Activated naive CD8-positive, alpha-beta T cell treated with anti-CD3 and anti-CD28 coated beads for 36 hours (primary cell): ENCODE measurements at regions not wholly inside any gene's neighbourhood (a gene's known extent, or its start where the extent isn't known, plus 50 kb on each side); places are given as distances from the start of the nearest gene placed in this dataset.
"Not testable (repeated sequence)": the region's sequence is repeated elsewhere in the genome, so short reads cannot be mapped to it uniquely, and the experiment has no call there.

Experiments used
- DNase-seq: peaks from one replicate; pipeline ENCODE4 v3.0.0; 2021
- H3K27ac Mint-ChIP-seq: one replicate; pipeline ENCODE4 v1.8.0; 2022; ENCODE audit warnings: mild to moderate bottlenecking, moderate library complexity, mixed read lengths
- H3K27me3 Mint-ChIP-seq: one replicate; pipeline ENCODE4 v1.8.0; 2022; ENCODE audit warnings: mild to moderate bottlenecking, mixed read lengths
- H3K36me3 Mint-ChIP-seq: one replicate; pipeline ENCODE4 v1.8.0; 2021; ENCODE audit warnings: mild to moderate bottlenecking, mixed read lengths
- H3K4me1 Mint-ChIP-seq: one replicate; pipeline ENCODE4 v1.8.0; 2021; ENCODE audit warnings: mixed read lengths
- H3K4me3 Mint-ChIP-seq: one replicate; pipeline ENCODE4 v1.8.0; 2022; ENCODE audit warnings: mild to moderate bottlenecking, moderate library complexity, mixed read lengths
- H3K9me3 Mint-ChIP-seq: one replicate; pipeline ENCODE4 v1.8.0; 2022; ENCODE audit warnings: mixed read lengths

GRCh38 chr1:219560856-219561255, 52.0 kb downstream of the ZC3H11B start:
- DNase-seq: no peak
- Mint-ChIP-seq H3K36me3 (no peaks in the 10 kb centered on the region), H3K4me3 (no peak overlapping the region), H3K27ac (no peak overlapping the region), H3K9me3 (no peaks in the 10 kb centered on the region), H3K27me3 (peaks cover 3% of the 10 kb centered on the region), H3K4me1 (no peaks in the 10 kb centered on the region)

GRCh38 chr1:219559899-219560298, 53.0 kb downstream of the ZC3H11B start:
- Mint-ChIP-seq H3K4me1 (no peaks in the 10 kb centered on the region), H3K4me3 (no peak overlapping the region), H3K27me3 (peaks cover 3% of the 10 kb centered on the region), H3K27ac (no peak overlapping the region), H3K36me3 (no peaks in the 10 kb centered on the region), H3K9me3 (no peaks in the 10 kb centered on the region)
- DNase-seq: no peak

- no peak for DNase-seq
- no peaks in the 10 kb centered on the region for H3K4me1 Mint-ChIP-seq
Observed at GRCh38 chr1:219555806-219556205, 57.1 kb downstream of the ZC3H11B start.

GRCh38 chr1:219555031-219555692, 57.7 kb downstream of the ZC3H11B start:
- DNase-seq: no peak
- Mint-ChIP-seq H3K27ac (no peak overlapping the region), H3K9me3 (no peaks in the 10 kb centered on the region), H3K4me3 (no peak overlapping the region), H3K4me1 (no peaks in the 10 kb centered on the region), H3K27me3 (no peaks in the 10 kb centered on the region), H3K36me3 (no peaks in the 10 kb centered on the region)

More at GRCh38 chr1:219555806-219556205, 57.1 kb downstream of the ZC3H11B start:
- Mint-ChIP-seq H3K27me3 (no peaks in the 10 kb centered on the region), H3K4me3 (no peak overlapping the region), H3K9me3 (no peaks in the 10 kb centered on the region), H3K36me3 (no peaks in the 10 kb centered on the region), H3K27ac (no peak overlapping the region)

GRCh38 chr1:219553934-219554502, 58.9 kb downstream of the ZC3H11B start:
- Mint-ChIP-seq H3K9me3 (no peaks in the 10 kb centered on the region), H3K4me3 (no peak overlapping the region)

GRCh38 chr1:219550201-219550600, 62.7 kb downstream of the ZC3H11B start:
- Mint-ChIP-seq H3K4me3 (no peak overlapping the region), H3K27me3 (no peaks in the 10 kb centered on the region)
- DNase-seq: no peak

More at GRCh38 chr1:219553934-219554502, 58.9 kb downstream of the ZC3H11B start:
- H3K27ac Mint-ChIP-seq: no peak overlapping the region
- H3K27me3 Mint-ChIP-seq: no peaks in the 10 kb centered on the region
- H3K36me3 Mint-ChIP-seq: no peaks in the 10 kb centered on the region
- H3K4me1 Mint-ChIP-seq: no peaks in the 10 kb centered on the region
- DNase-seq: no peak

GRCh38 chr1:219549215-219549614, 63.7 kb downstream of the ZC3H11B start:
- Mint-ChIP-seq H3K9me3 (no peaks in the 10 kb centered on the region), H3K27me3 (no peaks in the 10 kb centered on the region), H3K36me3 (no peaks in the 10 kb centered on the region), H3K4me3 (no peak overlapping the region), H3K4me1 (no peaks in the 10 kb centered on the region), H3K27ac (no peak overlapping the region)
- no peak for DNase-seq

More at GRCh38 chr1:219550201-219550600, 62.7 kb downstream of the ZC3H11B start:
- Mint-ChIP-seq H3K4me1 (no peaks in the 10 kb centered on the region), H3K9me3 (no peaks in the 10 kb centered on the region), H3K36me3 (no peaks in the 10 kb centered on the region), H3K27ac (no peak overlapping the region)

GRCh38 chr1:219548386-219548785, 64.5 kb downstream of the ZC3H11B start:
- DNase-seq: no peak
- Mint-ChIP-seq H3K27ac (no peak overlapping the region), H3K4me3 (no peak overlapping the region), H3K4me1 (no peaks in the 10 kb centered on the region), H3K27me3 (no peaks in the 10 kb centered on the region), H3K9me3 (no peaks in the 10 kb centered on the region), H3K36me3 (no peaks in the 10 kb centered on the region)

- H3K27me3 Mint-ChIP-seq, DNase-seq, H3K4me3 Mint-ChIP-seq, H3K36me3 Mint-ChIP-seq, H3K27ac Mint-ChIP-seq, H3K9me3 Mint-ChIP-seq, H3K4me1 Mint-ChIP-seq: not testable (repeated sequence)
Observed at GRCh38 chr1:219545756-219546155, 67.1 kb downstream of the ZC3H11B start.

GRCh38 chr1:219544163-219544846, 68.6 kb downstream of the ZC3H11B start:
- Mint-ChIP-seq H3K27ac (no peak overlapping the region), H3K4me3 (no peak overlapping the region), H3K27me3 (no peaks in the 10 kb centered on the region), H3K36me3 (no peaks in the 10 kb centered on the region), H3K9me3 (no peaks in the 10 kb centered on the region), H3K4me1 (no peaks in the 10 kb centered on the region)
- no peak for DNase-seq

- Mint-ChIP-seq H3K4me3 (no peak overlapping the region), H3K27me3 (no peaks in the 10 kb centered on the region), H3K4me1 (no peaks in the 10 kb centered on the region), H3K9me3 (no peaks in the 10 kb centered on the region), H3K36me3 (no peaks in the 10 kb centered on the region), H3K27ac (no peak overlapping the region)
- DNase-seq: no peak
Observed at GRCh38 chr1:219542828-219543518, 69.9 kb downstream of the ZC3H11B start.

- Mint-ChIP-seq H3K27ac (no peak overlapping the region), H3K4me3 (no peak overlapping the region), H3K27me3 (no peaks in the 10 kb centered on the region), H3K36me3 (no peaks in the 10 kb centered on the region), H3K4me1 (no peaks in the 10 kb centered on the region), H3K9me3 (no peaks in the 10 kb centered on the region)
- DNase-seq: no peak
Observed at GRCh38 chr1:219541946-219542345, 71.0 kb downstream of the ZC3H11B start.

- Mint-ChIP-seq H3K4me1 (no peaks in the 10 kb centered on the region), H3K4me3 (no peak overlapping the region), H3K27ac (no peak overlapping the region), H3K27me3 (no peaks in the 10 kb centered on the region), H3K9me3 (no peaks in the 10 kb centered on the region), H3K36me3 (no peaks in the 10 kb centered on the region)
- no peak for DNase-seq
Observed at GRCh38 chr1:219539645-219540254, 73.2 kb downstream of the ZC3H11B start.

- no peaks in the 10 kb centered on the region for H3K36me3 Mint-ChIP-seq
- no peaks in the 10 kb centered on the region for H3K4me1 Mint-ChIP-seq
- H3K4me3 Mint-ChIP-seq: no peak overlapping the region
- DNase-seq: no peak
- no peaks in the 10 kb centered on the region for H3K9me3 Mint-ChIP-seq
- no peak overlapping the region for H3K27ac Mint-ChIP-seq
- H3K27me3 Mint-ChIP-seq: no peaks in the 10 kb centered on the region
Observed at GRCh38 chr1:219538886-219539285, 74.0 kb downstream of the ZC3H11B start.

GRCh38 chr1:219537223-219537631, 75.7 kb downstream of the ZC3H11B start:
- Mint-ChIP-seq H3K4me3 (no peak overlapping the region), H3K27ac (no peak overlapping the region), H3K27me3 (no peaks in the 10 kb centered on the region), H3K4me1 (no peaks in the 10 kb centered on the region), H3K9me3 (no peaks in the 10 kb centered on the region), H3K36me3 (no peaks in the 10 kb centered on the region)
- DNase-seq: no peak
